Astrocyte of the cerebellum (primary cell): ENCODE measurements at regions not wholly inside any gene's neighbourhood (a gene's known extent, or its start where the extent isn't known, plus 50 kb on each side); places are given as distances from the start of the nearest gene placed in this dataset.

ENCODE experiments used
- DNase-seq: peaks from one replicate; pipeline ENCODE4 v3.0.0-alpha.2; 2011; ENCODE audit warnings: low read depth
- H3K4me3 ChIP-seq: 2 replicates; pipeline ENCODE4 v1.5.1; 2011; ENCODE audit warnings: mild to moderate bottlenecking, low read depth, low read length, moderate library complexity
- in situ Hi-C: cut with HindIII; loops from 2 replicates; pipeline ENCODE4 v1.10.0; 2017; ENCODE audit warnings: low sequenced_read_pairs
- TF ChIP-seq, protein P1 (sequence below): IDR thresholded peaks from 2 replicates; pipeline ENCODE4 v1.5.1; 2012; ENCODE audit warnings: low read length, low read depth, moderate library complexity, mild to moderate bottlenecking; ENCODE audit errors: missing control alignments

DNA sequence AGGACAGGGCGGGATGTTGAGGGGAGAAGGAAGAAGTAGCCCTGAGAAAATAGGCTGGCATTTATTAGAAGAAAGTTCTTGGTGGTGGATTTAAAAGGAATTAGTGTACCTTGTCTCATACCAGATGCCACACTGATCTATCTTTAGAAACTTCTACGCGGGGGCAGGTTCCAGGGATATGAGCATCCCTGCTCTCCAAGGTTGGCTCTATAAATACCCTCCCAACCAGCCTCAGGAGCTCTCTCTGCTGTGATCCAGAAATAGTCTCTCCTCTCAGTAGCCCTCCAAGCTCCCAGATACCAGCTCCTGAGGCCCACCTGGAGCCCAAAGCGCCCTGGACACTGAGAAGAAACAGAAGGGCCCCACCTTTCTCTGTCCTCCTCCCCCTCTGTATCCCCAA lies 128.3 kb upstream of the TNR start:
- TF ChIP-seq, protein P1, sequence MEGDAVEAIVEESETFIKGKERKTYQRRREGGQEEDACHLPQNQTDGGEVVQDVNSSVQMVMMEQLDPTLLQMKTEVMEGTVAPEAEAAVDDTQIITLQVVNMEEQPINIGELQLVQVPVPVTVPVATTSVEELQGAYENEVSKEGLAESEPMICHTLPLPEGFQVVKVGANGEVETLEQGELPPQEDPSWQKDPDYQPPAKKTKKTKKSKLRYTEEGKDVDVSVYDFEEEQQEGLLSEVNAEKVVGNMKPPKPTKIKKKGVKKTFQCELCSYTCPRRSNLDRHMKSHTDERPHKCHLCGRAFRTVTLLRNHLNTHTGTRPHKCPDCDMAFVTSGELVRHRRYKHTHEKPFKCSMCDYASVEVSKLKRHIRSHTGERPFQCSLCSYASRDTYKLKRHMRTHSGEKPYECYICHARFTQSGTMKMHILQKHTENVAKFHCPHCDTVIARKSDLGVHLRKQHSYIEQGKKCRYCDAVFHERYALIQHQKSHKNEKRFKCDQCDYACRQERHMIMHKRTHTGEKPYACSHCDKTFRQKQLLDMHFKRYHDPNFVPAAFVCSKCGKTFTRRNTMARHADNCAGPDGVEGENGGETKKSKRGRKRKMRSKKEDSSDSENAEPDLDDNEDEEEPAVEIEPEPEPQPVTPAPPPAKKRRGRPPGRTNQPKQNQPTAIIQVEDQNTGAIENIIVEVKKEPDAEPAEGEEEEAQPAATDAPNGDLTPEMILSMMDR, result no peak
- in situ Hi-C loops, result no loop called here
- no peak for DNase-seq
- H3K4me3 ChIP-seq, result no peak overlapping the region

DNA sequence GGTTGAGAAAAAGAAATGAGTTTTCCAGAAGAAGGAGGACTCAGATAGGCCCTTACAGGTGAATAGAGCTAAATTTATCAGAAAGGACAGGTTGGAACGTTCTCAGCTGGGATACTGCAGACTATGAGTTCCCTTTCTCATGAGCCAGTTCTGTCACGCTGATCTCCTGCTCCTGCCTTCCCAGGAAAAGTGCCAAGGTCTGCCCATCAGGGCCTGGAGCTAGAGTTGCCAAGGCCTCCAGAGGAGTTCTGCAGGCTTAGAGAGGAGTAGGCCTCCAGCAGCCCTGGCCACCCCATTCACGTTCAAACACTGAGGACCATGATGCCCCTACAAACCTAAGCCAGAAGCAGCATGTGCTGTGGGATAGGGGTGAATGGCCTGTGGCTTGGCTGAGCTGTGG lies 126.8 kb upstream of the TNR start:
- in situ Hi-C loops, result no loop called here
- TF ChIP-seq, protein P1, result no peak
- DNase-seq, result no peak
- H3K4me3 ChIP-seq, result no peak overlapping the region

DNA sequence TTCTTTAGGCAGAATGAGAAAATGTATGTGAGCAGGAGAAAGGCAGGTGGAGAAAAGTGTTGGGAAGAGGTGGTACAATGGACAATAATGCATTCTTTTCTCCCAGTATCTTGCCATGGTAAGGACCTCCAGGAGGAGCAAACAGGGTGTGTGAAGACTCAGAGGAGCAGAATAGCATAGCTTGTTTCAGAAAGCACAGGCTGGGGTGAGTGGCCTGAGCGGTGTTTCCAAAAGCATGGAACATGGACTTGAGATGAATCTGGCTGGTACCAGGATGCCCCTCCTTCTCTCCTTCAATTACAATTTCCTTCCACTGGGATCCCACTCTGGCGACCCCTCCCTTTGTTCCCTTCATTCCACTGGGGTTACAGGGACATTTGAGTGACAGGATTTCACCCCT lies 123.4 kb upstream of the TNR start:
- H3K4me3 ChIP-seq, result no peak overlapping the region
- DNase-seq, result no peak
- TF ChIP-seq, protein P1, result no peak
- in situ Hi-C loops, result no loop called here

DNA sequence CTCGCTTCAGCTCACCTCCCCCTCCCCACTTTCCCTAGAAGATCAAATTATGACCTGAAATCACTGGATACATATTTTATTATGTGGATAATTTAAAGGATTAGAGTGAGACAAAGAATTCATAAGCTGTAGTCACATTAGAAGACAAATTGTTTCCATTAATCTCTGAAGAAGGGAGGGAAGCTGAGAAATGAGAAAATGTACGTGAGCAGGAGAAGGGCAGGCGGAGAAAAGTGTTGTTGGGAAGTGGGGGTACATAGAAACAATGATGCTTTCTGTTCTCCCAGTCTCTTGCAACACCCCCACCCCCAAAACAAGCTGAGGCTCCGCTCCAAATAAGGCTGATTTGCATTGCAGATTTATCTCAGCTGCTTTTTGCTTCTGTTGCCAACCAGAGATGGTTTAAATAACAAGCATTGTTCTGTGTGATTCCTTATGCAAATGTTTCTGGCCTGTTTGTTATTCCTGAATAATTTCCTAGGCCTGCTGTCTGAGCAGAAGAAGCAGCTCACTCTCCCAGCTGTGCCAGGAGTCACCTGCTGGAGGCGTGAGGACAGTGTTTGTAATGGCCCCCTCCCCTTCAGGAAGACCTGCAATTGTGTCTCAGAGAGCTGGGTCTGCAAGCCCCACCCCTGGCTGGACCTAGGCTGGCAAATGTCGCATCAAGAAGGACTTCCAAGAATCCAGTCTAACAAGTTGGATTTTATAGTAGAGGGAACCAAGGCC lies 121.8 kb upstream of the TNR start:
- in situ Hi-C loops, result no loop called here
- no peak for DNase-seq
- H3K4me3 ChIP-seq, result no peak overlapping the region
- TF ChIP-seq, protein P1, result no peak

DNA sequence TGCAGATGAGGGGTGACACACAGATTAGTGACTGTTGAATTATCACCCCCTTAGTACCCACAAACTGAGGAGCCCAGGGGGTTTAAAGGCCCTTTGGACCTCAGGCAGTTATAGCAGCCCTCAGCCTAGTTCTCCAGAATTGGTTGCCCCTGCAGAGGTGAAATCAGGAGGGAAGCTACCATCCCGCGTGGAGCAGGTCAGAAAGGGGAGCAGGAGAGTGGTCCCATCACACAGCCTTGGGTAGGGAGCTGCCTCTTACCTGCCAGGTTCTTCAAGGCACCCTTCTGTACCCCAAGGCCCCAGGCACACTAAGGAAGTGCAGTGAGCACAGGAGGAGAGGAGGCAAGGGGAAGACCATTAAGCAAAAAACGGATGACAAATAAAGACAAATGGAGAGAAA lies 121.2 kb upstream of the TNR start:
- in situ Hi-C loops, result no loop called here
- no peak for DNase-seq
- TF ChIP-seq, protein P1, result no peak
- no peak overlapping the region for H3K4me3 ChIP-seq

DNA sequence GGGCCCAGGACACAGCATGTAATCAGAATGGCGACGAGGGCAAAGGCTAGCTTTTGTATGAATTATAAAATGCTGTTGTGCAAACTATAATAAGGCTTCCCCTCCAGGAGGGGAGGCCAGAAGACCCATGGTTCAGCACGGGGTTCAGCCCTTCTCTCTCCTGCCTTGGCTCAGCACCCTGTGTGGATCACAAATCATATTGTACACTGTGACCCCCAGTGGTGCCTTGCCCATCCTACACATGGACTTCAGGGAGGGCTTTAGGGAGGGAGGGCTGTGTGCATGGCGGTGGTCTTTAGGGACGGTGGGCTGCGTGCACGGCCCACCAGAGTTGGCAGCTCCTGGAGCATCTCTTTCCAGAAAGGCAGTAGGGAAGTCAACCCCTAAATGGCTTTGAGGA lies 120.8 kb upstream of the TNR start:
- DNase-seq, result no peak
- no peak overlapping the region for H3K4me3 ChIP-seq
- TF ChIP-seq, protein P1, result no peak
- in situ Hi-C loops, result no loop called here
